Erythroblast (primary cell): ENCODE measurements at regions not wholly inside any gene's neighbourhood (a gene's known extent, or its start where the extent isn't known, plus 50 kb on each side); places are given as distances from the start of the nearest gene placed in this dataset.

Experiments used
- GATA1 ChIP-seq: IDR thresholded peaks from 2 replicates; pipeline ENCODE4 v1.6.1; 2011; ENCODE audit warnings: low read depth, mild to moderate bottlenecking, control low read depth, low read length, moderate library complexity
- POLR2A ChIP-seq: IDR thresholded peaks from 2 replicates; pipeline ENCODE4 v1.6.1; 2011; ENCODE audit warnings: mild to moderate bottlenecking, low read length

- TF ChIP-seq POLR2A (no peak), GATA1 (no peak)
These were observed 135.3 kb upstream of the GAP43 start for GRCh38 chr3:115487968-115488367.
